ENCODE measurements at regions not wholly inside any gene's neighbourhood (a gene's known extent, or its start where the extent isn't known, plus 50 kb on each side); places are given as distances from the start of the nearest gene placed in this dataset.

GRCh38 chr1:90412563-90412962, 304.5 kb downstream of the BARHL2 start:
- TF ChIP-seq CTCF (IDR thresholded peaks at IDR 0.05; ENCODE audit: low read length): no peak
- no peak for TF ChIP-seq EZH2 (IDR thresholded peaks at IDR 0.05; ENCODE audit: borderline replicate concordance, low read length)
